ENCODE measurements at regions not wholly inside any gene's neighbourhood (a gene's known extent, or its start where the extent isn't known, plus 50 kb on each side); places are given as distances from the start of the nearest gene placed in this dataset.

DNA sequence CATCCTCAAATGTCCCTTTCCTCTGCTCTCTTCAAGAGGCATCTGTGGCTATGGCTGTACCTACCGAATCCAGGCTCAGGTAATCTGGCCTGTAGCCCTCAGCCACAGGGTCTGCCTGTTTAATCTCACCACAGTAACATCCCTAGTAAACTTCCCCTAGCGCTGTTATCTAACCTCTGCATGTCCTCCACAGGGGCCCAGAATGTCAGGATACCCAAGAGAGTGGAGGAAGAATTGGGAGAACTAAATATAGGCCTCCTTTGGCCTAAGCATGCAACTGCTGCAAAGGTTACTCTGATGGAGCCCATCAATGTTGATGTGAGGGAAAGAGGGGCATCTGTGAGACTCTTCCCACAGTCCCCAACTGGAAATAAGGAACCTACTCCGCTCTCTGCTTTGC is 63.2 kb upstream of the IFNG-AS1 start:
- H3K4me3 ChIP-seq (ENCODE audit: low read depth, low read length) = no peak overlapping the region
- no peaks in the 10 kb centered on the region for H3K27me3 ChIP-seq (ENCODE audit: control insufficient read depth, insufficient read depth, low read length)
- no peak for DNase-seq (ENCODE audit: low read depth)
- no peaks in the 10 kb centered on the region for H3K36me3 ChIP-seq (ENCODE audit: control insufficient read depth, insufficient read depth, low read length)
- TF ChIP-seq, protein P1, sequence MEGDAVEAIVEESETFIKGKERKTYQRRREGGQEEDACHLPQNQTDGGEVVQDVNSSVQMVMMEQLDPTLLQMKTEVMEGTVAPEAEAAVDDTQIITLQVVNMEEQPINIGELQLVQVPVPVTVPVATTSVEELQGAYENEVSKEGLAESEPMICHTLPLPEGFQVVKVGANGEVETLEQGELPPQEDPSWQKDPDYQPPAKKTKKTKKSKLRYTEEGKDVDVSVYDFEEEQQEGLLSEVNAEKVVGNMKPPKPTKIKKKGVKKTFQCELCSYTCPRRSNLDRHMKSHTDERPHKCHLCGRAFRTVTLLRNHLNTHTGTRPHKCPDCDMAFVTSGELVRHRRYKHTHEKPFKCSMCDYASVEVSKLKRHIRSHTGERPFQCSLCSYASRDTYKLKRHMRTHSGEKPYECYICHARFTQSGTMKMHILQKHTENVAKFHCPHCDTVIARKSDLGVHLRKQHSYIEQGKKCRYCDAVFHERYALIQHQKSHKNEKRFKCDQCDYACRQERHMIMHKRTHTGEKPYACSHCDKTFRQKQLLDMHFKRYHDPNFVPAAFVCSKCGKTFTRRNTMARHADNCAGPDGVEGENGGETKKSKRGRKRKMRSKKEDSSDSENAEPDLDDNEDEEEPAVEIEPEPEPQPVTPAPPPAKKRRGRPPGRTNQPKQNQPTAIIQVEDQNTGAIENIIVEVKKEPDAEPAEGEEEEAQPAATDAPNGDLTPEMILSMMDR (IDR thresholded peaks at IDR 0.05; ENCODE audit: insufficient read depth, low read length, poor library complexity, severe bottlenecking) = no peak

DNA sequence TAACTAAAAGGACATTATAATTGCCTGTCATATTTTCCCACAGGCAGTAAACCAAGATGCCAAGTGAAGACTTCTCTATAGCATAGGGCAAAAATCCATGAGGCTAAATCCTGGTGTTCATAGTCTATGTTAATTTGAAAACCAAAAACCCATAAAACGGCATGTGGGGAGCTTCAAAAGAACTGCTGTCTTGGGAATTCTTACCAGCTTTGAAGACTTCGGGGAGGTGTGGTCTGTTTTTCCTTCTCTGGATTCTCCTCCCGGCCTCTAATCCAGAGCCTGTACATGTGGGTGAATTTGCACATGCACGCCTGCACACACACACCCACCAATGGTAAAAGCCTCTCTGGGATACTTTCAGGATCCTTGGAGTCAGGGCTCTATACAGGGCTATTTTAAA is 61.9 kb upstream of the IFNG-AS1 start:
- no peaks in the 10 kb centered on the region for H3K36me3 ChIP-seq (ENCODE audit: control insufficient read depth, insufficient read depth, low read length)
- H3K27me3 ChIP-seq (ENCODE audit: control insufficient read depth, insufficient read depth, low read length) = no peaks in the 10 kb centered on the region
- no peak overlapping the region for H3K4me3 ChIP-seq (ENCODE audit: low read depth, low read length)
- TF ChIP-seq, protein P1 (IDR thresholded peaks at IDR 0.05; ENCODE audit: insufficient read depth, low read length, poor library complexity, severe bottlenecking) = no peak
- DNase-seq (ENCODE audit: low read depth) = no peak

DNA sequence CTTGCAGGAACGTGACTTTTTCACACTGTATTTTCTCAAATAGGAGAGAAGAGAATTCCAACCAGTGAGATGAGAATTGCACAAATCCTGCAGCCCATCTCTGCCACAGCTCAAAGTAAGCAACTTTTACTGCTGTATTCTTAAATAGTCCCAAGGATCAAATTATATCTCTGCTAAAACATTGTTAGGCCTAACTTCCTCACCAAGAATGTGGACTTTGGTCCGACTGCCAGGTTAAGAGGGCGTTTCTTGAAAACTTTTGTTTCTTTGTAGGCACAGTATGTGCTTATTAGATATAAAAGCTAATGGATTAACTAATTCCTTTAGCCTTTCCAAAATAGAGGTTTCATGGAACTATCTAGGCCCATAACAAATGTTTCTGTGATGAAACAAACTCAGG is 61.4 kb upstream of the IFNG-AS1 start:
- Histone ChIP-seq H3K36me3 (ENCODE audit: control insufficient read depth, insufficient read depth, low read length) (no peaks in the 10 kb centered on the region), H3K4me3 (ENCODE audit: low read depth, low read length) (no peak overlapping the region), H3K27me3 (ENCODE audit: control insufficient read depth, insufficient read depth, low read length) (no peaks in the 10 kb centered on the region)
- DNase-seq (ENCODE audit: low read depth) = no peak
- TF ChIP-seq, protein P1 (IDR thresholded peaks at IDR 0.05; ENCODE audit: insufficient read depth, low read length, poor library complexity, severe bottlenecking) = no peak

DNA sequence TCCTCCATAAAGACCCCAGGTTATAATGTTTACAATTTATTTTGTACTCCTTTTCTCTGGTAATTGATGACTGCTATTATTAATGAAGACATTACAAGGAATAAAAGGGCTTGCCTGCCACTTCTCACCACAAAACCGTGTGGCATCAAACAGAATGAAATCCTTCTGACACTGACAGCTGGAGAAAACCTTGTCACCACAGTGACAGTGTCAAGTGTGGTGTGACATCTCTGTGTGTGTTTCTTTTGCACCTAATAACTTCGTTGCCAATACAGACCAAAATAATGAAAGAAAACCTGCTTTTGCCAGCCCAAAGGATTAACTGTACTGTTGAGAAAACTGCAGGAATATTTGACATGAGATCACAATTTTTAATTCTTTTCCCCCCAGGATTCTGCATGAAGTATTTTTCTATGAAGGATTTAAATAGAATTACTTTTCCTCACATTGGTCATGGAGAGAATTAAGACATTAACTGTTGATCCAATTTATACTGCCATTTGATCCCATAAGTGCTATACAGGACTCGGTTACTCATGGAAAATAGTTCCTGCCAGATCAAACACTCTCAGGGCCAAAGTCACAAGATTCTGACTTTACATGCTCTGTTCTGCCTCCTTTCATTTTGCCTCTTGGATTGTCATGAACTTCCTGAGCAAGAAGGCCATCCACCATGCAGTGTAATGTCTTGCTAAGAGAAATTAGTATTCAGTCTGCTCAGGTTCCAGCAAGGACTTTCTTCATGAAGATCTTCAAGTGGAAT is 60.4 kb upstream of the IFNG-AS1 start:
- no peak overlapping the region for H3K4me3 ChIP-seq (ENCODE audit: low read depth, low read length)
- H3K27me3 ChIP-seq (ENCODE audit: control insufficient read depth, insufficient read depth, low read length) = no peaks in the 10 kb centered on the region
- TF ChIP-seq, protein P1 (IDR thresholded peaks at IDR 0.05; ENCODE audit: insufficient read depth, low read length, poor library complexity, severe bottlenecking) = no peak
- no peak for DNase-seq (ENCODE audit: low read depth)
- H3K36me3 ChIP-seq (ENCODE audit: control insufficient read depth, insufficient read depth, low read length) = no peaks in the 10 kb centered on the region

DNA sequence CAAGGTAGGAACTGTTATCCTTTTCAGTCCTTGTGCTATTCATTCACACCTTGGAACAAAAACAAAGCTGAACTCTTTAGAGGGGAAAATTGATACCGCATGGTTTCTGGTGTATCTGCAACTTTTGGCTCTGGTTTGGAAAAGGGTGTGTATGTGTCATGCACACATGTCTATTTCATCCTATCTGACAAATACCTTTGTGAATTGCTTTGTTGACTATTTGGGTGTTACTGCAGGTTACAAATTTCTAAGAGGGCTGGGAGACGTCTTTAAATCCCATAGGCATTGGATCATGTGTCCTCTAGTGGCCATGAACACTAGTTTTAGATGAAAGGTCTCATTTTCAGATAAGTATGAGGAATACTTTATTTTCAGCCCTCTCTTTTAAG is 59.9 kb upstream of the IFNG-AS1 start:
- no peak overlapping the region for H3K4me3 ChIP-seq (ENCODE audit: low read depth, low read length)
- TF ChIP-seq, protein P1 (IDR thresholded peaks at IDR 0.05; ENCODE audit: insufficient read depth, low read length, poor library complexity, severe bottlenecking) = no peak
- no peaks in the 10 kb centered on the region for H3K36me3 ChIP-seq (ENCODE audit: control insufficient read depth, insufficient read depth, low read length)
- no peaks in the 10 kb centered on the region for H3K27me3 ChIP-seq (ENCODE audit: control insufficient read depth, insufficient read depth, low read length)
- DNase-seq (ENCODE audit: low read depth) = no peak

DNA sequence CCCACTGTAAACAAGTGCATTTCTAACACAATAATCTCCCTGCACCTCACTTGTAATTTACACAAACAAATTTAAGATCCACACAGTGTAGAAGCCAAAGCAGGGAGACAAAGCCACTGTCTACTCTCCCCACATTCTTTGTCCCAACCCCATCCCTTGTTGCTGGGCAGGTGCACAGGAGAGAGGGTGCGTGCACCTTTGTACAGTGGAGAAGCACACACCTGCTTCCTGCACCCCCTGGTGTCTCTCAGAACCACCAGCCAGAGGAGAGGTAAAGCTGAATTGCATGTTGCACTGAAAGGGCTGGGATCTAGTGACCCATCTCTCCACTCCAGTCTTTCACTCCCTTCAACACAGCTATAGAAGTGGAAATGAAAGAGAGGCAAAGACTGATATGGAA is 51.4 kb upstream of the IFNG-AS1 start:
- no peak for DNase-seq (ENCODE audit: low read depth)
- TF ChIP-seq, protein P1 (IDR thresholded peaks at IDR 0.05; ENCODE audit: insufficient read depth, low read length, poor library complexity, severe bottlenecking) = no peak
- Histone ChIP-seq H3K27me3 (ENCODE audit: control insufficient read depth, insufficient read depth, low read length) (no peaks in the 10 kb centered on the region), H3K4me3 (ENCODE audit: low read depth, low read length) (no peak overlapping the region), H3K36me3 (ENCODE audit: control insufficient read depth, insufficient read depth, low read length) (no peaks in the 10 kb centered on the region)
